Renal cortex interstitium (tissue), 11 donors: ENCODE measurements at regions not wholly inside any gene's neighbourhood (a gene's known extent, or its start where the extent isn't known, plus 50 kb on each side); places are given as distances from the start of the nearest gene placed in this dataset.

Experiments
- DNase-seq, 11 donors: peaks; one replicate each; pipeline ENCODE4 v3.0.0-alpha.2; 2013; ENCODE audit warnings: low read depth in 9 of 11, low spot score in 4 of 11; ENCODE audit errors: extremely low read depth in 1 of 11

GRCh38 chr13:47478985-47479384 lies 522.1 kb downstream of the SUCLA2 start:
- DNase-seq: no peak

DNA sequence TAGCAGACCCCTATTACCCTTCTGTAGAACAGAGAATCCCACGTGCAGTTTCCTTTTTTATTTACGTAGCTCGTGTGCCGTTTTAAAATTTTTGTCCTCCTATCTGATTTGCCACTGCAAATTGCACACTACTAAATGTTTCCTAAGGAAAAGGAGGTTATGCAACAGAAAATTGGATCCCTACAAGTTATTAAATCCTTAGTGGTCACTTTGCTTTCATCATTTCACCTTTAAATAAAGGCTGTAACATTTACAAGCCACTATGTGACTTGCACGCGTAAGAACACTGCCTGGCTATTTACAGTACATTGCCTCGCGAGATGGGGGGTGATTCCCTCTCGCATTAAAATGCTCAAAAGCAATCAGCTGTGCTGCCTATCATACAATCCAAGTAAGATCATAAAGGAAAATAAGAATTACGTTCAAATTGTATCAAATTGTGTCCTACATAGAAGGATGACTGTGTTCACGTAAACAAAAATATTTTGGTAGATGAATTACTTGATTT lies 525.6 kb downstream of the SUCLA2 start:
- DNase-seq: no peak

DNA sequence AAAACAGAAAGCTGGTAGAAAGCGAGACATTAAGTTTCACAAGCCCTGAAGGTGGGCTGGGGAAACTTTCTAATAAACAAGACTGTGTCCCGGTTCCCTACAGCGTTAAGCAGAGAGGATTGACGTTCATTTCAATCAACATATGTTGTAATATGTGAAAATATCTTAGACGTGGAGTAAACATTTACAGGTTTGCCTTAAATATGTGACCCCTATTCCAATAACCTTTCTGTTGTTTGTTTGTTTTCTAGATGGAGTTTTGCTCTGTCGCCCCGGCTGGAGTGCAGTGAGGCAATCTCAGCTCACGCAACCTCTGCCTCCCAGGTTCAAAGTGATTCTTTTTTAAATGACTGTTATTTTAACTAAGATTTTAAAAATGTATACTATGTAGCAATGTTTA lies 526.2 kb downstream of the SUCLA2 start:
- DNase-seq: no peak

DNA sequence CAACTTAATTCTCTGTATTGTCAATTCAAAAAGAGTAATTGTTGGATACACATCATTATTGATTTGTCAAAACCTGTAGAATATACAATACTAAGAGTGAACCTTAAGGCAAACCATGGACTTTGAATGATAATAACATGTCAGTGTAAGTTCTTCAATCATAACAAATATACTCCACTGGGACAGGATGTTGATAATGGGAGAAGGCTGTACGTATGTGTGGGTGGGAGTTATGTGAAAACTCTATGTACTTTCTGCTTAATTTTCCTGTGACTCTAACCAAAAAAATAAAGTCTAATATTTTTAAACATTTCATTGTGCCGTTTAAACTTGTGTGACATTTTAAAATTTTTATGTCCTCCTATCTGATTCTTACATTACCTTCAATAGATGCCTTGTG lies 526.7 kb downstream of the SUCLA2 start:
- DNase-seq: no peak

DNA sequence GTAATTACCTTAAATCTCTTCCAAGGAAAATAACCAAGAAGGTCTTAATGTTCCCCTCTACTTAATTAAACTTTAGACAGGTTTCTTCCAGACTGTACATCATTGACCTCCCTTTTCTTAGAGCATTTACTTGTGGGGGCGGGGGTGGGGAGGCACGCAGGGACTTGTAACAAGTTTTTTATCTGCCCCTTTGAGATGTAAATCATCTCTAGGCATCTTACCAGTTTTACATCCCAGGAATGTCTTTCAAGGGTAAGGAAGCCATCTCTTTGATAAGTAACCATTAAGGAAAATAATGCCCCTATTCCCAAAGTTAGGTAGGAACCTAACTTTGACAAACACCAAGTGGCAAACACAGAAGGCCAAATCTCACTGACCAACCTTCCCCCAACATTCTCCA lies 528.6 kb downstream of the SUCLA2 start:
- no peak for DNase-seq

GRCh38 chr13:47463726-47464125 lies 537.3 kb downstream of the SUCLA2 start:
- no peak for DNase-seq

DNA sequence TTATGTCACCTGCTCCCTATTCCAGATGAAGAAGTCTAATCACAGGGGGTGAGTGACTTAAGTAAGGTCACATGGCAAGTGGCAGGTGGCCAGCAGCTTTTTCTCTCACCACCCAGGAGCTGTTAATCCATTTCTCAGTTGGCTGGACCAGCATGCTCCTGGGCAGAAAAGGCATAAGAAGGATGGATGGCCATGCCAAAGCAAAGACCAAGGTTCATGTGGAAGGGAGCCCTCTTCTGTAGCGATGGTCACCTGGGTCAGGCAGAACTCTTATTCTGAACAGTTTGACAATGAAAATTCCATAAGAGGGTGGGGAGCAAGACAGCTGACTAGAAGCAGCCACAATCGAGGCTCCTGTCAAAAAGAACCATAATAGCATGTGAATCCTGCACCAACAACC lies 538.1 kb downstream of the SUCLA2 start:
- no peak for DNase-seq

DNA sequence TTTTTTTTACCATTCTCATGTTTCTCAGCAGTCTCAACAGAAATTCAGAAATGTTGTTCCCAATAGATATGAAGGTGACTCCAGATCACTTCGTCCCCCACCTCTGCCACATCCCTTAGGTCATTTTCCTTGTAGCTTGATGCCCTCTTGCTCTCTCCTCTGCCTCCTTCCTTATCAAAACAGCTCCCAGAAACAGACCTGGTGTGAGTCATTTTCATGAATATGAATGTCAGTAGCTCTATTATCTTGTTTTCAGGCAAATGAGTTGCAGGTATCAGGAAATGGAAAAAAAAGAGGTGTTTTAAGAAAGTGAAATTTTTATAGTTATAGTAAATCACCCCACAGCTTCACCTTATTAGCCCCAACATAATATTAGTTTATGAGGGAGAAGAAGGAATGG lies 539.3 kb downstream of the SUCLA2 start:
- no peak for DNase-seq

DNA sequence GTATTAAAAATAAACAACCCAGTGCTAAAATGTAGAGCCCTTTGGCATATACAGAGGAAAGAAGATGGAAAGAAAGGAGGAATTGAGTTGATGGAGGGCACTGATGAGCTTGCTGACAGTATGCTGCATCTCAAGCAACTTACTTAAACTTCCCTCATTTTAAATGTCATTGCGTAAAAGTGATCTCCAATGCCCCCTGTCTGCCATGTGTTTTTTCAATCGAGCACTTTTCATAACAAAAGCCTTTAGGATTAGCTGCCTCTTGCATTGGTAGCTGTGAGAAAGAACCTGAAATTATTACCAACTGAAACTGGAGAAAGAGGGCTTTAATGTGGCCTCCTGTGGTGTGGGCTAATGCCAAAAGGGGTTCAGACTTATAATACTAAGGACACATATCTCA lies 541.6 kb downstream of the SUCLA2 start:
- no peak for DNase-seq

DNA sequence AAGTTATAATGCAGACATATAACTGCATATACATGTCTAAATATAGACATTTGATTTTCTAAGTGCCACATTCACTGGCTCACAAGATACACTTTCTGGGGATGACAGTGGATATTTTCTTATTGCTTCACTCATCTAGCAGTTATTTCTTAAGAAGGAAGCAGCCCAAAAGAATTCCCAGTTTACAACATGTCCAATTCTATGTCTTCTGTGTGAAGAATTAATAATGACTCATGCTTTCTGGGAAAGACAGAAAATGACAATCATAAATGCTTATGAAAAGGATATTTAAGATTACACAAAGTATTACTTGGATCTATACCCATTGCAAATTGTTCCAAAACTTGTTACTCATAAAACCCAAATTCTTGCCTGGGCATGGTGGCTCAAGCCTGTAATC lies 543.4 kb downstream of the SUCLA2 start:
- no peak for DNase-seq

DNA sequence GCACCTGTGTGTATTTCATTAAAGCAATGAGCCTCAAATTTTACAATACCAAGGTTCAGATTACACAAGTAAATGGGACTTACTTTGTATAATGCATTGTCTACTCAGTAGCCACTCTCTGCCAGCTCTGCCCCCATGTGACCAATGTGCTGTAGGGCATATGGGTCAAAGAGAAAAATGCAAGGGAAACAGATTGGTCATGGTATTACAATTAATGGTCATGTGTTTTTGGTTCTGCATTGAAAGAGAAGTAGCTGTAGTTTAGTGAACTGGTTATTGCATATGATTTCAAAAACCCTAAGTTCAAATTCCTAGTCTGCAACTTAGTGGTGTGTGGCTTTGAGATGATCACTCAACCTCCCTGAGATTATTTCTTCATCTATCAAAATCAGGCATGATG lies 545.4 kb downstream of the SUCLA2 start:
- peak in 1 of 11 donors; percentile 1 for DNase-seq

- DNase-seq: no peak
Measured at GRCh38 chr13:47454986-47455385, 546.1 kb downstream of the SUCLA2 start.

DNA sequence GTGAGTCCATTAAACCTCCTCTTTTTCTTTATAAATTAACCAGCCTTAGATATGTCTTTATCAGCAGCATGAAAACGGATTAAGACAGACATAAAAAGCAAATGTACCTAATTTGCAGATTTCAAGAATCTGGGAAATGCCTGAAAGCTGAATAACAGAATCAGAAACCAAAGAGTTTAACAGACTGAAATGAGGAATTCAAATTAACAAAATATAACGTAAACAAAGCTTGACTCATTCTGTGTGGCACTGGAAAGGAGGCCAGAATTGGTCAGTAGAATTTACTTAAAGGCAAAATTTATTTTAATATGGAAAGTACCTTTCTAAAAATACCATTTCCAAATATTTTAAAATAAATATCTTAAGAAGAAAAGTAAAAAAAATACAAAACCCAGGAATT lies 540.6 kb upstream of the HTR2A start:
- DNase-seq: no peak

- DNase-seq: no peak
Measured at GRCh38 chr13:47433461-47434005, 536.7 kb upstream of the HTR2A start.

GRCh38 chr13:47426126-47426849 lies 529.4 kb upstream of the HTR2A start:
- no peak for DNase-seq

GRCh38 chr13:47421525-47421924 lies 524.7 kb upstream of the HTR2A start:
- DNase-seq: no peak

DNA sequence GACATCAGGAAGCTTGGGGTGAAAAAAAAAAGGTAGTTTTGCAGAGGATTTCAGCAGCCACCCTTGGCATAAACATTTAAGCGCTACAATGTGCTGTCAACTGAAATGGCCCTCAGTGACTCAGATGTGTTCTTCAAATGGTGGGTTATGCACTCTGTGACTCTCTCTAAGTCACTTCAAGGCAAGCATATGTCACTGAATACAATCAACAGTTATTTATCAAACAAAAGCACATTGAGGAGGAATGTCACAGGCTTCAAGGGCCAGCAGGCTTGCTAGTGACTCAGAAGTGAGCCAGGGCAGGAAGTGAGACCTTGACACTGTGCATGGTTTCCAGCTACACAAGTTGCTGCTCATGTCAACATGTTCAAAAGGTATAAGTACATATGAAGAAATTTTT lies 523.7 kb upstream of the HTR2A start:
- DNase-seq: no peak

DNA sequence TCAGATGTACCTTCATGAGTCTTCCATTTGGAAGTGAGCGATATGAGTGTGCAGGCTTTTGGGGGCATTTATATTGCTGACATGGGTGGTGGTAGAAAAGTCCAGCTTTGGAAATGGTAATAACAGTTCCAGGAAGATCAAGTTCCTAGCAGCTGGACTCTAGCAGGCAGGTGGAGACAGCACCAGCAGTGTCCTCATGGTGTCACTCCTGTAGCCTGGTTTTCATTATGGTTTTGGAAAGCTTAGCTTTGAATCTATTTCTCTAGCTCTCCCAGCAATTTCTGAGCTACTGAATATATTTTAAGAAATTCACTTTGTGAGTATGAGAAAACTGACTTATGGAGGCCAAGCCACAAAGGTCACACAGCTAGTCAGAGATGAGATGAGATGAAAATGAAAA lies 523.2 kb upstream of the HTR2A start:
- no peak for DNase-seq

DNA sequence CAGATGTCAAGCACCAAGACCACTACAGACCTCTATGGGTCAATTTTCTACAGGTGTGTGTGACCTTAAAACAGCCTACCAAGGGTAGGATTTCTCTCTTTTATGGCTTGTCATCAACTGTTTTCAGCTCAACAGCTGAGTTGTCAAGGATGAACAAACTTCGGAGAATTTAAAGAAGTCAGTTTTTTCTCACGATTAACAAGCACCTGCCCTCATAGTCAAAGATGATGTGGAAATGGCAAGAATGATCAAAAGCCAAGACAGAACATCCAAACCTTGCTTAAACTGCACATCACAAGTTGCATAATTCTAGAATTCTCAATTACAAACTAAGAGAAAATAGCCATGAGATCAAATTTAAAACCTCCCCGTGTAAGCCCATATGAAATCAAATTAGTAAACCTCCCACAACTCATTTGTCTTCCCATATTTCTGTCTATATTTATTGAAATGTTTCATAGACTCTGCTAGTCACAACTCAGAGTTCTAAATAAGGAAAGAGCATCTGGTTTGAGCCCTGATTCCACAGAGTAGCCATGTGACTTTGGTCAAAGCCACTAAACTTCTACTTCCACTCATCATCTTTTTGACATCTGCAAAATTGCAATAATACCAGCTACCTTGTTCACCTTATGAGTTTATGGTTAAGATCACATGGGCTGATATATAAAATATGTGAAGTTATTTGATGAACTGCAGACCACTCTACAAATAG lies 521.5 kb upstream of the HTR2A start:
- DNase-seq: no peak

DNA sequence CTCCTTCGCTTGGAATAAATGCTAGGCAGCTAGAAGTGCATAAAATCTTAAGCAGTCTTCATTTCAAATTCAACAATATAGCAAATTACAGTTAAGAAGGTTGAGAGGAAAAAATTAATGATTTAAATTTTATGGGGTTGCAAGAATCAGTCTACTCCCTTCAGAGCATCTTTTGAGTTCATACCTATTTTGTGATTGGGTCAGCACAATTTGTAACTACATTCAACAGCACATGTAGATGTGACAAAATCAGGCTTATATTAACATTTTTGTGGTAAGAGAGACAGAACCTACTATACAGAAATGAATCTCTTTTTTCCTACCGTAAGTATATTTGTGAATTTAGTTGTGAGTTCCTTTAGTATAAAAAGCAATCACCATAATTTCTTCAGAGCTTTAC lies 520.6 kb upstream of the HTR2A start:
- DNase-seq: no peak

DNA sequence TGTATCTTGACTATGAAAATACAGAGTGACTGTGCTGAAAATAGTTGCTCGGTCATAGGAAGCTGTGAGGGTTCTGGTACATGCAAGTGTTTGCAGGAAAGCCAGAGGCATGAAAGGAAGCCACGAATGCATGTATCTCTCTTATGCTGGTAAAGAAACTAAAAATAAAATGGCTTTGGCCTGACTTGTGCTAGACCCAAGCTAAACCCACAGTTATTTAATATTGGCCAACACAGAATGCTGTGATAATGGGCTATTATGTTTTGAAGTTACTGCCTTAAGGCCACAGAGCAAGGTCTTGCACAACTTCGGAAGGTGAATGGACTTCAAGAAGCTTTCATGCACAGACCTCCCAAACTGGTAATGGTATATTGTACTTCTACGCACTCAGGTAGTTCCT lies 518.2 kb upstream of the HTR2A start:
- DNase-seq: no peak
